Stimulated activated CD8-positive, alpha-beta memory T cell treated with anti-CD3 and anti-CD28 coated beads, Interleukin-15, amount 100 ng/mL, for 4 hours (primary cell): ENCODE measurements at regions not wholly inside any gene's neighbourhood (a gene's known extent, or its start where the extent isn't known, plus 50 kb on each side); places are given as distances from the start of the nearest gene placed in this dataset.
"Not testable (repeated sequence)": the region's sequence is repeated elsewhere in the genome, so short reads cannot be mapped to it uniquely, and the experiment has no call there.

Experiments used
- DNase-seq, 2 donors: peaks; one replicate each; pipeline ENCODE4 v3.0.0-alpha.2; 2020; ENCODE audit warnings: low read depth in 2 of 2

DNA sequence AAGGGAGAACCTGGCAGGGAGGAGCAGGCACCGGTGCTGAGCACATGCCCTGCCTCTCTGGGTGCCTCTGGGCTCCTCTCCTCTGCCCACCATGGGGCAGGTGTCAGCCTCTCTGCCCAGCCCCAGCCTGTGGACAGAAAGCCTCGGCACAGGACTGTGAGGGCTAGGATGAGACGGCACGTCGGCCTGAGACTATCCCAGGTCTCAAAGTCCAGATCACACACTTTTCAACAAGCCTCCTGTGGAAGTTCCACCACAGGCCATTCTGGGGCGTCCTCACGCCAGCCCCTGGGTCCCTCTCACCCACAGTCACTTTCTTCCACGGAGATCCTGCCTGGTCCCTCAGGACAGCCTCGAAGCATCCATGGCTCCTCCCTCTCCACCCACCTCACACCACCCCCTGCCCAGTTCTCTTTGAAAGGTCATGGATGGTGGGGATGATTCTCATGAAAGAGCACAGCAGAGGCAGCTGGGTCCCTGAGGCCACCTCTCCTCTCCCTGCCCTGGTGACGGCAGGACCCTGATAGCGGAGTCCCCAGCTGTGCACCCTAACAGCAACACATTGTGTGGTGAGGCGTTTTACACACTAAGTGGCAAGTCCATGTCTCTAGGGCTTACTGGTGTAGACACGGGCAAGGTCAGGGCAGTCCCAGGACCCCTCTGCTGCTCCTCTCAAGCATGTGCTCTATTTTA, 569.4 kb upstream of the SALL3 start:
- no peak for DNase-seq

DNA sequence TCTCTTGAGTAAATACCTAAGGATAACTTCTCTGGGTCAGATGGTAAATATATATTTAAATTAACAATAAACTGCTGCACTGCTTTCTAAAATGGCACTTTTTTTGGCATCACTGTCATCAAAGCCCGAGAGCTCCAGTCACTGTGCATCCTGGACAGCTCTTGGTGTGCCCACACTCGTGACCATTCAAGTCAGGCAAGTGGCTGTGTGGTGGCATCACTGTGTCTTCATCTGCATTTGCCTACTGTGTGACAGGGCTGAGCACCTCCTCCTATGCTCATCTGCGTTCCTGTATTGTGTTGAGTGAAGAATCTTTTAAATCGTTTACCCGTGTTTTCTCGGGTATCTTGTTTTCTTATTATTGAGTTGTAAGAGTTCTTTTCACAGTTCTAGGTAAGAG, 568.1 kb upstream of the SALL3 start:
- no peak for DNase-seq

- DNase-seq = no peak
Observed at GRCh38 chr18:78414302-78414701, 565.3 kb upstream of the SALL3 start.

- DNase-seq = no peak
Observed at GRCh38 chr18:78416853-78417252, 562.8 kb upstream of the SALL3 start.

DNA sequence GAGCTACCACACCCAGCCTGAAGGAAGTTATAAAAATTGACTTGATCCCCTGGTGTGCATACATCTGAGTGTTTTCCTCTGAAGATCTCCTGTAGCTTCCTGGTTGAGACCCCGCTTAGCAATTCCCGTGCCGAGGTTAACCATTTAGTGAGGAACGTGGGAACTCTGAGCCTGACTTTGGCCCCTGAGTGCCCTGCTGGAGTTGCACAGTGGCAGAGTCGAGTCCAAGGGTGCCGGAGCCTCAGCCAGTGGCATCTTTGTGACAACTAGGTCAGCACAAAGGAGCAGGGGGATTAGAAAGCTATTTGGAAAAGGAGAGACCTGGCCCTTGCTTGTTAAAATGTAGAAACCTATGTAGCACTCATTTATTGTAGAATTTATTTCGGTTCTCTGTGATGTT, 561.2 kb upstream of the SALL3 start:
- DNase-seq = no peak

GRCh38 chr18:78419171-78419570, 560.4 kb upstream of the SALL3 start:
- DNase-seq = no peak

DNA sequence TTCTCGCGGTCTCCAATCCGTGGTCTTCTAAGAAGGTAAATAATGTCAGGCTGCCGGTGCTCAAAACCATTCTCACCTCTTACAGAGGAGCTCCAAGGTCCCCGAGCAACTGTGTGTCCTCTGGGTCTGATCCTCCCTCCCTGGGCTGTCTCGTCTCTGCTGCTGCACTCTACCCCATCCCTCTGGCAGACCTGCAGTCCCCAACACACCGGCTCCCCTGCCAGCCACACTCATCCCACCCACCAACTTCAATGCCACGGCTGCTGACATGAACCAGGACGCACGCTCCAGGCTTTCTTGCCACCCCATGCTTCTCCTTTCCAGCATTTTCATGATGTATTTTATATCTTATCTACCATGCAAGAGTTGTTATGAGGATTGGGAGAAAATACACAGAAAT, 559.5 kb upstream of the SALL3 start:
- DNase-seq = no peak

DNA sequence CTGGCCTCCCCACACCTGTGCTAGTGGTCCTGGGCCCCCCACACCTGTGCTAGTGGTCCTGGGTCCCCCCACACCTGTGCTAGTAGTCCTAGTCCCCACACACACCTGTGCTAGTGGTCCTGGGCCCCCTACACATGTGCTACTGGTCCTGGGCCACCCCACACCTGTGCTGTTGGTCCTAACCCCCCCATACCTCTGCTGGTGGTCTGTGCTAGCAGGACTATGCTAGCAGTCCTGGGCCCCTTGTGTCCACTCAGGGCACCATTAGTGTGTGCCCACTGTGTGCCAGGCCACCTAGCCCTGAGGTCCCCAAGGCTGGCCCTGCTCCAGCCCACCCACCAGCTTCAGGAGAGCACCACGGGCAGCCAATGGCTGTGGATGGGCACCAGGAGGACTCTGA, 558.2 kb upstream of the SALL3 start:
- DNase-seq = no peak

DNA sequence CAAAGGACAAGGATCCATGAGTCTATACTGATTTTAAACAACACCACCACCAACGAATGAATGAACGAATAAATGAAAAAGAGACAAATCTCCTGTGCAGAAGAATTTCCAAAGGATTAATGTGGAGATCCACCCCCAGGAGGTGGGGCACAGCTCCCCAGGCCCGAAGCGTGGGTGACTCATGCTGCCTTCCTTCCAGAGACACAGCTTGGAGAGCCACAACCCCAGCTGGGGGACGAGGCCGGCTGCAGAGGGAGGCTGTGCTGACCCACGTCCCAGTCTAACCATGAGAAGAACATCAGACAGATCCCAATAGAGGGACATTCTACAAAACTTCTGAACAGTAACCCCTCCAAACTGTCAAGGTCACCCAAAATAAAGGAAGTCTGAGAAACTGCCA, 557.3 kb upstream of the SALL3 start:
- no peak for DNase-seq

GRCh38 chr18:78423811-78424210, 555.8 kb upstream of the SALL3 start:
- no peak for DNase-seq

GRCh38 chr18:78424403-78425018, 555.1 kb upstream of the SALL3 start:
- no peak for DNase-seq

DNA sequence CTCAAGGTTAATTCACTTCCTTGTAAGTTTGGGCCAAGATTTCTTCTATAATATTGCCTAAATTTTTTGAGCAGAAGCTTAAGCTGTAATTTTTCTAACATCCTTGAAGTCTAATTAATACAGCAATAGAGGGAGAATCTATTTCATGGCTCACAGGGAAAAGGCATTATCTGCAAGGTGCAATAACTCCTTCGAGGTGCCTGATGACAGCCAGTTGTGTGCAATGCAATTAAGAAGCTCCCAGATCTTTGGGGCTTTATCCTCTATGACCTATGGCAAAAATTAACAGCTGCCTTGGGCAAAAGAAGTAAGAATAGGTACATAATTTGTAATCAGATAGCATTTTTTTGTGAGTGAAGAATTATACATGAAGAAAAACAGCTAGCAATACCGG, 554.6 kb upstream of the SALL3 start:
- DNase-seq = no peak

DNA sequence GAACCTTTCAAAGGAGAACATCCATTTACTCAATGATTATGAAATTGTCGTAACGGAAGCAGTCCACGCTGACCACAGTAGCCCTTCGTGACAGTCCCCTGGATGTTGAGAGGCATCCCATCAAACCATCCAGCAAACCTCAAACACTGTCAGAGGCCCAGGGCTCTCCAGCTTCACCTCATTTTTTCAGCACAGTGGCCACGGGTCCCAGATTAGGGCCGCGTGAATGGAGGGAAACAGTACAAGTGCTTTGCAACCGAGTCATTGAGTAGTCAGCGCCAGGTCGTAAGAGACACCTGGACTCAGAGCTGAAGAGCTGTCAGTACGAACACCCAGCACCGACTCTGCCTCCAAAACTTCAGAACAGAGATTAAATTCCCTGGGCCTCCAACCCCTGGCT, 552.5 kb upstream of the SALL3 start:
- DNase-seq = no peak

GRCh38 chr18:78429127-78430108, 550.2 kb upstream of the SALL3 start:
- no peak for DNase-seq

- no peak for DNase-seq
Observed at GRCh38 chr18:78430131-78430758, 549.4 kb upstream of the SALL3 start.

GRCh38 chr18:78431606-78432005, 548.0 kb upstream of the SALL3 start:
- DNase-seq = no peak

DNA sequence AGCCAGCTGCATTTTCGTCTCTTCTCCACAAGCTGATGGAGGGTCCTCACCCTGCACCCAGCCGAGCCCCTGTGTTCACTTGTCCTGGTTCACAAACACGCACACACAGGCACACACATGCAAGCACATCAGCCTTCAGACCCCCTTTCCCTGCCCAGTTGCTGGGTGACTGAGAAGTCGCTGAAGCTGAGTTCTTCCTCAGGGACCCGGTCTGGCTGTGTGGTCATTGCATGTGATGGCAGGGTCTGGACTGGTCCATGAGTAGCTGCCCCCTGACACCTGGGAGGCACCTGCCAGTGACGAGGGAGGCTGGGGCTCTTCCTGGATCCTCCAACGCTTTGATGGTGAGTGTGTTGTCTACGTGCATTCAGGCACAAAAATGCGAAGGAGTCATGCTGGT, 546.1 kb upstream of the SALL3 start:
- no peak for DNase-seq

GRCh38 chr18:78436110-78436509, 543.5 kb upstream of the SALL3 start:
- DNase-seq = no peak

GRCh38 chr18:78438235-78438634, 541.4 kb upstream of the SALL3 start:
- DNase-seq = not testable (repeated sequence)

GRCh38 chr18:78445880-78446279, 533.7 kb upstream of the SALL3 start:
- no peak for DNase-seq

- no peak for DNase-seq
Observed at GRCh38 chr18:78447211-78447610, 532.4 kb upstream of the SALL3 start.

DNA sequence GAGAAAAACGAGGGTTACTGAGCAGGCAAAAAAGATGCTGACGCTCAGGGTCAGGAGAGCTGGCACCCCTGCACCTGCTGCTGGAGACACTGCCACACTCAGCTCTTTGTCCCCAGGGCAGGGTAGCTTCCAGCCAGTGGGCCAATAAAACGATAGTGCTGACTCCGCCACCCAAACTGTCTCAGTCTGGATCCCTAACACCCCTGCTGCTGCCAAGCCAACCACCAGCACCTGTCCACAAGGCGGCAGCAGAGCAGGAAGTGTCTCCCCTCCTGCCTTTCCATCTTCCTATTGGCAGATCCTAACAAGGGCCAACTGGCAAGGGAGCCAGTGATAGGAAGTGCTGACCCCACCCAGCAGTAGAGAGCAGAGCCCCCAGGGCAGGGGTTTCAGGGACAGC, 531.5 kb upstream of the SALL3 start:
- DNase-seq = no peak
